Neural cell (in vitro differentiated cells): ENCODE measurements at regions not wholly inside any gene's neighbourhood (a gene's known extent, or its start where the extent isn't known, plus 50 kb on each side); places are given as distances from the start of the nearest gene placed in this dataset.

Source experiments
- H2AFZ ChIP-seq: fragments of 200-600, 300-800 bp; sonication (generic), shearing (Covaris generic); 2 replicates; pipeline ENCODE4 v1.6.0; 2014; ENCODE audit warnings: low read depth, mild to moderate bottlenecking, antibody characterized with exemption, low read length, moderate library complexity
- H3F3A ChIP-seq: fragments of 200-600 bp; shearing (Covaris generic); 2 replicates; pipeline ENCODE4 v1.6.1; 2016; ENCODE audit warnings: mild to moderate bottlenecking, moderate library complexity, mixed read lengths, antibody characterized with exemption, low read length; ENCODE audit not compliant: insufficient read depth, poor library complexity, severe bottlenecking
- H3K27ac ChIP-seq: fragments of 200-600, 300-800 bp; sonication (generic), shearing (Covaris generic); 2 replicates; pipeline ENCODE4 v1.5.1; 2014; ENCODE audit warnings: mild to moderate bottlenecking, low read length, moderate library complexity
- H3K27me3 ChIP-seq: fragments of 300-800, 200-600 bp; sonication (generic), shearing (Covaris generic); 2 replicates; pipeline ENCODE4 v1.6.0; 2014; ENCODE audit warnings: mild to moderate bottlenecking, low read depth, low read length, moderate library complexity; ENCODE audit not compliant: insufficient read depth
- H3K36me3 ChIP-seq: fragments of 300-800, 200-600 bp; sonication (generic), shearing (Covaris generic); 2 replicates; pipeline ENCODE4 v1.5.1; 2014; ENCODE audit warnings: mild to moderate bottlenecking, antibody characterized with exemption, low read length, moderate library complexity; ENCODE audit not compliant: insufficient read depth
- H3K4me2 ChIP-seq: fragments of 300-800, 200-600 bp; sonication (generic), shearing (Covaris generic); 2 replicates; pipeline ENCODE4 v1.6.0; 2014; ENCODE audit warnings: mild to moderate bottlenecking, low read length
- H3K4me3 ChIP-seq: fragments of 300-800, 200-600 bp; sonication (generic), shearing (Covaris generic); 2 replicates; pipeline ENCODE4 v1.5.1; 2014; ENCODE audit warnings: mild to moderate bottlenecking, low read length, moderate library complexity
- H3K79me2 ChIP-seq: fragments of 200-600 bp; shearing (Covaris generic); replicated peaks from 2 replicates; pipeline ENCODE4 v1.6.0; 2014; ENCODE audit warnings: mild to moderate bottlenecking, low read length, moderate library complexity; ENCODE audit not compliant: insufficient read depth
- H3K9ac ChIP-seq: fragments of 300-800, 200-600 bp; sonication (generic), shearing (Covaris generic); 2 replicates; pipeline ENCODE4 v1.6.1; 2016; ENCODE audit warnings: mild to moderate bottlenecking, low read length, mixed read lengths
- H3K9me2 ChIP-seq: fragments of 200-600 bp; shearing (Covaris generic); 2 replicates; pipeline ENCODE4 v1.6.1; 2016; ENCODE audit warnings: mild to moderate bottlenecking, low read length, mixed read lengths; ENCODE audit not compliant: insufficient read depth
- H3K9me3 ChIP-seq: fragments of 200-600, 300-800 bp; sonication (generic), shearing (Covaris generic); 2 replicates; pipeline ENCODE4 v1.6.1; 2016; ENCODE audit warnings: mild to moderate bottlenecking, mixed run types, low read length, moderate library complexity, mixed read lengths
- H4K20me1 ChIP-seq: fragments of 200-600 bp; shearing (Covaris generic); 2 replicates; pipeline ENCODE4 v1.6.1; 2016; ENCODE audit warnings: mild to moderate bottlenecking, mixed run types; ENCODE audit not compliant: insufficient read depth
- CTCF ChIP-seq: fragments of 450-650 bp; IDR thresholded peaks from 2 replicates; pipeline ENCODE4 v1.5.1; 2014; ENCODE audit warnings: antibody characterized with exemption, mild to moderate bottlenecking, moderate library complexity; ENCODE audit not compliant: poor library complexity, severe bottlenecking
- EP300 ChIP-seq: fragments of 450-650 bp; conservative IDR thresholded peaks from 2 replicates; pipeline ENCODE4 v1.6.1; 2014; ENCODE audit warnings: antibody characterized with exemption, mild to moderate bottlenecking, moderate library complexity; ENCODE audit not compliant: poor library complexity, severe bottlenecking
- EZH2 ChIP-seq: fragments of 200-600, 300-800 bp; shearing (Covaris generic), sonication (generic); IDR thresholded peaks from 2 replicates; pipeline ENCODE4 v1.6.1; 2014; ENCODE audit warnings: antibody characterized with exemption, low read length, borderline replicate concordance, mild to moderate bottlenecking; ENCODE audit not compliant: insufficient read depth, poor library complexity, severe bottlenecking
- MXI1 ChIP-seq: fragments of 450-650 bp; conservative IDR thresholded peaks from 2 replicates; pipeline ENCODE4 v1.6.1; 2014; ENCODE audit warnings: antibody characterized with exemption, mild to moderate bottlenecking; ENCODE audit not compliant: poor library complexity, severe bottlenecking
- POLR2AphosphoS5 ChIP-seq: IDR thresholded peaks from 2 replicates; pipeline ENCODE4 v1.6.1; 2012
- RAD21 ChIP-seq: fragments of 450-650 bp; conservative IDR thresholded peaks from 2 replicates; pipeline ENCODE4 v1.6.1; 2014; ENCODE audit warnings: antibody characterized with exemption, mild to moderate bottlenecking, moderate library complexity
- REST ChIP-seq: IDR thresholded peaks from 2 replicates; pipeline ENCODE4 v1.6.1; 2012; ENCODE audit warnings: borderline replicate concordance
- SMC3 ChIP-seq: fragments of 450-650 bp; conservative IDR thresholded peaks from 2 replicates; pipeline ENCODE4 v1.6.1; 2014; ENCODE audit warnings: antibody characterized with exemption, mild to moderate bottlenecking, moderate library complexity; ENCODE audit not compliant: poor library complexity
- TAF1 ChIP-seq: IDR thresholded peaks from 2 replicates; pipeline ENCODE4 v1.6.1; 2012; ENCODE audit warnings: low read depth

- no peaks in the 10 kb centered on the region for H3K79me2 ChIP-seq
- no peak overlapping the region for H3K9ac ChIP-seq
- no peaks in the 10 kb centered on the region for H3K9me2 ChIP-seq
- no peak overlapping the region for H2AFZ ChIP-seq
- no peak overlapping the region for H3K4me2 ChIP-seq
- no peaks in the 10 kb centered on the region for H3K9me3 ChIP-seq
- no peaks in the 10 kb centered on the region for H3F3A ChIP-seq
- TF ChIP-seq TAF1: no peak
- TF ChIP-seq POLR2AphosphoS5: peak; percentile 62
- TF ChIP-seq EP300: peak; percentile 86
- H3K4me3 ChIP-seq: no peak overlapping the region
- no peaks in the 10 kb centered on the region for H3K27me3 ChIP-seq
- H3K27ac ChIP-seq: peak overlapping the region; percentile 16
- no peaks in the 10 kb centered on the region for H3K36me3 ChIP-seq
- no peaks in the 10 kb centered on the region for H4K20me1 ChIP-seq
Measured at GRCh38 chrX:94430091-94430490, 756.1 kb downstream of the FAM133A start.

- Histone ChIP-seq H3K36me3 (no peaks in the 10 kb centered on the region), H3F3A (no peaks in the 10 kb centered on the region), H3K4me3 (no peak overlapping the region), H3K27me3 (no peaks in the 10 kb centered on the region), H3K9me3 (no peaks in the 10 kb centered on the region), H3K9me2 (no peaks in the 10 kb centered on the region), H3K9ac (no peak overlapping the region), H3K27ac (no peak overlapping the region), H2AFZ (no peak overlapping the region), H4K20me1 (no peaks in the 10 kb centered on the region), H3K79me2 (no peaks in the 10 kb centered on the region), H3K4me2 (no peak overlapping the region)
- TF ChIP-seq EP300 (no peak), EZH2 (no peak), RAD21 (no peak), CTCF (no peak)
Measured at GRCh38 chrX:94435799-94436198, 761.8 kb downstream of the FAM133A start.

GRCh38 chrX:94454159-94454558 lies 780.2 kb downstream of the FAM133A start:
- Histone ChIP-seq H3K9me3 (no peaks in the 10 kb centered on the region), H3K27ac (no peak overlapping the region), H3K4me2 (no peak overlapping the region), H3K9ac (no peak overlapping the region), H3K36me3 (no peaks in the 10 kb centered on the region), H3F3A (no peaks in the 10 kb centered on the region), H3K4me3 (no peak overlapping the region), H2AFZ (no peak overlapping the region), H3K79me2 (no peaks in the 10 kb centered on the region), H3K9me2 (no peaks in the 10 kb centered on the region), H4K20me1 (no peaks in the 10 kb centered on the region), H3K27me3 (no peaks in the 10 kb centered on the region)
- TF ChIP-seq MXI1 (no peak), REST (no peak), SMC3 (no peak), EZH2 (no peak), EP300 (no peak), RAD21 (no peak), TAF1 (no peak), CTCF (no peak), POLR2AphosphoS5 (no peak)
